GM23248 (cell line): ENCODE measurements at regions not wholly inside any gene's neighbourhood (a gene's known extent, or its start where the extent isn't known, plus 50 kb on each side); places are given as distances from the start of the nearest gene placed in this dataset.

Experiments used
- DNase-seq: peaks from one replicate; pipeline ENCODE4 v3.0.0-alpha.2; 2015
- H2AFZ ChIP-seq: fragments of 200-600 bp; sonication (generic); 2 replicates; pipeline ENCODE4 v1.6.1; 2016; ENCODE audit warnings: antibody characterized with exemption
- H3F3A ChIP-seq: fragments of 200-600 bp; sonication (generic); 2 replicates; pipeline ENCODE4 v1.6.1; 2016; ENCODE audit warnings: mild to moderate bottlenecking, antibody characterized with exemption, mixed run types; ENCODE audit not compliant: insufficient read depth
- H3K27ac ChIP-seq: fragments of 200-600 bp; sonication (generic); 2 replicates; pipeline ENCODE4 v1.5.1; 2016; ENCODE audit warnings: mild to moderate bottlenecking
- H3K27me3 ChIP-seq: fragments of 200-600 bp; sonication (generic); replicated peaks from 2 replicates; pipeline ENCODE4 v1.6.1; 2016; ENCODE audit warnings: mild to moderate bottlenecking; ENCODE audit not compliant: insufficient read depth
- H3K36me3 ChIP-seq: fragments of 200-600 bp; sonication (generic); 2 replicates; pipeline ENCODE4 v1.6.1; 2016; ENCODE audit warnings: low read depth, mild to moderate bottlenecking
- H3K4me1 ChIP-seq: fragments of 200-600 bp; sonication (generic); 2 replicates; pipeline ENCODE4 v1.6.1; 2016; ENCODE audit warnings: mild to moderate bottlenecking; ENCODE audit not compliant: insufficient read depth
- H3K4me2 ChIP-seq: fragments of 200-600 bp; sonication (generic); one replicate; pipeline ENCODE4 v1.6.1; 2016; ENCODE audit warnings: mild to moderate bottlenecking; ENCODE audit not compliant: unreplicated experiment
- H3K4me3 ChIP-seq: fragments of 200-600 bp; sonication (generic); 2 replicates; pipeline ENCODE4 v1.5.1; 2016; ENCODE audit warnings: mild to moderate bottlenecking
- H3K79me2 ChIP-seq: fragments of 200-600 bp; sonication (generic); 2 replicates; pipeline ENCODE4 v1.6.1; 2016; ENCODE audit warnings: mild to moderate bottlenecking; ENCODE audit not compliant: insufficient read depth
- H3K9ac ChIP-seq: fragments of 200-600 bp; sonication (generic); 2 replicates; pipeline ENCODE4 v1.6.1; 2016; ENCODE audit warnings: mild to moderate bottlenecking
- H3K9me2 ChIP-seq: fragments of 200-600 bp; sonication (generic); 2 replicates; pipeline ENCODE4 v1.6.1; 2016; ENCODE audit warnings: mixed run types, mild to moderate bottlenecking, moderate library complexity; ENCODE audit not compliant: insufficient read depth
- H3K9me3 ChIP-seq: fragments of 200-600 bp; sonication (generic); one replicate; pipeline ENCODE4 v1.6.1; 2017; ENCODE audit warnings: low read depth
- H4K20me1 ChIP-seq: fragments of 200-600 bp; sonication (generic); 2 replicates; pipeline ENCODE4 v1.6.0; 2016; ENCODE audit not compliant: insufficient read depth
- EZH2 ChIP-seq: fragments of 200-600 bp; sonication (generic); IDR thresholded peaks from 2 replicates; pipeline ENCODE4 v1.6.1; 2018; ENCODE audit warnings: antibody characterized with exemption, mild to moderate bottlenecking; ENCODE audit not compliant: insufficient read depth, poor library complexity, severe bottlenecking
- EZH2phosphoT487 ChIP-seq: fragments of 200-600 bp; sonication (generic); IDR thresholded peaks from 2 replicates; pipeline ENCODE4 v1.6.1; 2018; ENCODE audit warnings: antibody characterized with exemption, moderate library complexity, mild to moderate bottlenecking, low read depth; ENCODE audit not compliant: insufficient read depth
- WGBS, 2 experiments: methylation state at CpG; one replicate each; pipeline ENCODE4 v1.1.6; 2015 to 2017; ENCODE audit warnings: low lambda C conversion rate in 2 of 2, low coverage in 1 of 2; ENCODE audit errors: missing lambda C conversion rate in 2 of 2; 5-methylcytosine and 5-hydroxymethylcytosine counted together
- in situ Hi-C: fragments of 300-500 bp; cut with MboI; formaldehyde crosslinking; loops from 2 replicates; pipeline ENCODE4 v1.15.0; 2020

GRCh38 chr6:144655376-144655775, 370.2 kb downstream of the UTRN start:
- H3K27ac ChIP-seq, result no peak overlapping the region
- DNase-seq, result peak; percentile 33
- no peak overlapping the region for H3K9ac ChIP-seq
- TF ChIP-seq EZH2phosphoT487 (no peak), EZH2 (no peak)
- no peaks in the 10 kb centered on the region for H3K9me3 ChIP-seq
- H3K4me1 ChIP-seq, result 0 out of 2 replicates have a peak, but pooled peaks cover 10% of the 10 kb centered on the region
- no peak overlapping the region for H2AFZ ChIP-seq
- H3K4me3 ChIP-seq, result no peak overlapping the region
- no peaks in the 10 kb centered on the region for H3K36me3 ChIP-seq
- no peaks in the 10 kb centered on the region for H3K9me2 ChIP-seq
- peaks cover 30% of the 10 kb centered on the region for H3K79me2 ChIP-seq
- no peak overlapping the region for H3K4me2 ChIP-seq
- H4K20me1 ChIP-seq, result no peaks in the 10 kb centered on the region
- WGBS, 2 experiments, result 74 to 81% methylated on average over 1 of the region's 1 CpG
- in situ Hi-C loops, result no loop called here
- H3F3A ChIP-seq, result no peaks in the 10 kb centered on the region
- no peaks in the 10 kb centered on the region for H3K27me3 ChIP-seq

GRCh38 chr6:144657691-144658090, 372.6 kb downstream of the UTRN start:
- Histone ChIP-seq H3K9ac (no peak overlapping the region), H3K27me3 (no peaks in the 10 kb centered on the region), H2AFZ (no peak overlapping the region), H3K4me1 (0 out of 2 replicates have a peak, but pooled peaks cover 10% of the 10 kb centered on the region), H3F3A (no peaks in the 10 kb centered on the region), H3K4me2 (no peak overlapping the region), H3K36me3 (no peaks in the 10 kb centered on the region), H3K27ac (no peak overlapping the region), H3K79me2 (peaks cover 30% of the 10 kb centered on the region), H3K4me3 (no peak overlapping the region), H3K9me3 (no peaks in the 10 kb centered on the region), H4K20me1 (no peaks in the 10 kb centered on the region), H3K9me2 (no peaks in the 10 kb centered on the region)
- in situ Hi-C loops, result no loop called here
- DNase-seq, result no peak
- 98% methylated on average over 2 of the region's 2 CpGs for WGBS, 2 experiments
- TF ChIP-seq EZH2phosphoT487 (no peak), EZH2 (no peak)

- no peak overlapping the region for H3K27ac ChIP-seq
- peak; percentile 39 for DNase-seq
- H3K9me2 ChIP-seq, result no peaks in the 10 kb centered on the region
- H3K4me2 ChIP-seq, result no peak overlapping the region
- no peak overlapping the region for H3K4me3 ChIP-seq
- no peak overlapping the region for H2AFZ ChIP-seq
- 0 out of 2 replicates have a peak, but pooled peaks cover 10% of the 10 kb centered on the region for H3K4me1 ChIP-seq
- peaks cover 30% of the 10 kb centered on the region for H3K79me2 ChIP-seq
- in situ Hi-C loops, result no loop called here
- no peaks in the 10 kb centered on the region for H3K27me3 ChIP-seq
- no peak overlapping the region for H3K9ac ChIP-seq
- TF ChIP-seq EZH2phosphoT487 (no peak), EZH2 (no peak)
- H3F3A ChIP-seq, result no peaks in the 10 kb centered on the region
- H4K20me1 ChIP-seq, result no peaks in the 10 kb centered on the region
- H3K36me3 ChIP-seq, result no peaks in the 10 kb centered on the region
- no peaks in the 10 kb centered on the region for H3K9me3 ChIP-seq
- WGBS, 2 experiments, result 64 to 68% methylated on average over 14 of the region's 14 CpGs
These were observed 374.4 kb downstream of the UTRN start for GRCh38 chr6:144659202-144660182.

GRCh38 chr6:144660561-144661115, 375.5 kb downstream of the UTRN start:
- Histone ChIP-seq H3F3A (no peaks in the 10 kb centered on the region), H3K79me2 (peaks cover 22% of the 10 kb centered on the region), H3K36me3 (no peaks in the 10 kb centered on the region), H4K20me1 (no peaks in the 10 kb centered on the region), H3K9me2 (no peaks in the 10 kb centered on the region), H3K4me1 (0 out of 2 replicates have a peak, but pooled peaks cover 2% of the 10 kb centered on the region), H3K9me3 (no peaks in the 10 kb centered on the region), H3K27ac (no peak overlapping the region), H3K4me3 (no peak overlapping the region), H3K9ac (no peak overlapping the region), H2AFZ (no peak overlapping the region), H3K4me2 (no peak overlapping the region), H3K27me3 (no peaks in the 10 kb centered on the region)
- no peak for DNase-seq
- in situ Hi-C loops, result no loop called here
- TF ChIP-seq EZH2 (no peak), EZH2phosphoT487 (no peak)
- WGBS, 2 experiments, result 99 to 100% methylated on average over 7 of the region's 7 CpGs
